HPDE6-E6E7 (cell line): ENCODE measurements at regions not wholly inside any gene's neighbourhood (a gene's known extent, or its start where the extent isn't known, plus 50 kb on each side); places are given as distances from the start of the nearest gene placed in this dataset.
"Not testable (repeated sequence)": the region's sequence is repeated elsewhere in the genome, so short reads cannot be mapped to it uniquely, and the experiment has no call there.

Source experiments
- DNase-seq: peaks from one replicate; pipeline ENCODE4 v3.0.0; 2011; ENCODE audit warnings: missing footprints; ENCODE audit errors: extremely low spot score

GRCh38 chr6:16040628-16040974 is 88.3 kb upstream of the MYLIP start:
- no peak for DNase-seq

DNA sequence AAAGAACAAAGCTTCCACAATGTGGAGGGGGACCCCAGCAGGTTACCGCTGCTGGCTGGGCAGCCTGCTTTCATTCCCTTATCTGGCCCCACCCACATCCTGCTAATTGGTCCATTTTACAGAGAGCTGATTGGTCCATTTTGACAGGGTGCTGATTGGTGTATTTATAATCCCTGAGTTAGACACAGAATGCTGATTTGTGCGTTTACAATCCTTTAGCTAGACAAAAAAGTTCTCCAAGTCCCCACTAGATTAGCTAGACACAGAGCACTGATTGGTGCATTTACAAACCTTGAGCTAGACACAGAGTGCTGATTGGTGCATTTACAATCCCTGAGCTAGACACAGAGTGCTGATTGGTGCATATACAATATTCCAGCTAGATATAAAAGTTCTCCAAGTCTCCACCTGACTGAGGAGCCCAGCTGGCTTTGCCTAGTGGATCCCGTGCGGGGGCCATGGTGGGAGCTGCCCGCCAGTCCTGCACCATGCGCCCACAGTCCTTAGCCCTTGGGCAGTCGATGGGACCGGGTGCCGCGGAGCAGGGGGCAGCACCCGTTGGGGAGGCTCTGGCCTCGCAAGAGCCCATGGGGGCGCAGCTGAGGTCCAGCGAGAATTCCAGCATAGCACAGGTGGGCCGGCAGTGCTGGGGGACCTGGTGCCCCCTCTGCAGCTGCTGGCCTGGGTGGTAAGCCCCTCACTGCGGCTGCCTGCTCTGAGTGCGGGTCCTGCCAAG is 88.8 kb upstream of the MYLIP start:
- not testable (repeated sequence) for DNase-seq

DNA sequence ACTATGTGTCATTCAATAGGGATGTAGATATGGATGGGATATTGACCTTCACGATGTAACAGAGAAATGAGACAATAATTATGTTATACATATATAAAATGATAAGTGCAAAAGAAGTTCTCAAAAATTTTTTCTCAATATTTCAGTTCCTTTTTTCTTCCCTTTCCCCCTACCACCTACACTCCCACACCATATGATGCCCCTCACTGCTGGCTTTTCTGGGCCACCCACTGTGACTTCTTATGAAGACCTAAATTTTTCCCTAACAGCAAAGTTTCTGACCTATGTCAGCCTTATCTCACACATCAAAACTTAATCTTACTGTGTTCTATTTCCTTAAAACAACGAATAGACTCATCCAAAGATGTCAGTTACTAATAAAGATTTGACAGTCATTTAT is 89.9 kb upstream of the MYLIP start:
- no peak for DNase-seq

- no peak for DNase-seq
Observed at GRCh38 chr6:16035488-16036080, 93.3 kb upstream of the MYLIP start.

DNA sequence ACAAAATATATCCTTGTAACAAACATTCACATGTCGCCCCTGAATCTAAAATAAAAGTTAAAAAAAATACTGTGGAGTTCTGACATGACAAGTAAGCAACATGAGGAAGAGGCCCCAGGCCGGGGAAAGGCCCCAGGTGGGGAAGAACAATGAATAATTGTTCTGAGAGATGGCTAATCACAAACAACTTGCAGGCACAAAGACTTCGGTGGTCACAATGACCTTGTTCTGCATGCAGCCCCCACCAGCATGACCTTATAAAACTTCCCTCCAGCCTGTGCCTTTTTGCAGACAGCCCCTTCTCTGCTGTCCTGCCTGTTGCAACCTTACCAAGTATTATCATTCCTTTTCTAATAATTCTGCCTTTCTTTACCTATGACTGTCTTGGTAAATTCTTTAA is 95.7 kb upstream of the MYLIP start:
- no peak for DNase-seq

- DNase-seq = no peak
Observed at GRCh38 chr6:16031278-16031981, 97.5 kb upstream of the MYLIP start.

- DNase-seq = no peak
Observed at GRCh38 chr6:16028966-16029365, 99.9 kb upstream of the MYLIP start.

GRCh38 chr6:16020259-16020658 is 108.6 kb upstream of the MYLIP start:
- DNase-seq = no peak

DNA sequence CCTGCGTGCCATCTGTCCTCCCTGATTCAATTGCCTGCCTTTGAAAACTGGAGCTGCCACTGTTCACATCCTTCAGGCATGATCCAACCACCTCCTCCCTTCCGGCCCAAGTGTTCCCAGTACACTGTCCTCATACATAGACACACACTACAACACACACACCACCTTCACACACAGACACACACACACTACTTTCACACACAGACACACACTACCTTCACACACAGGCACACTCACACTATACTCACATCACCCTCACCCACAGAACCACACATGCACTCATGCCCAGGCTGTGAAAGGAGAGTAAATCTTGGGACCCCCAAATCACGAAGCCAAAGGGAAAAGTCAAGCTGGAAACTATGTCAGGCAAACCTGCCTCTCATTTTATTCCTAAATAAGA is 109.4 kb upstream of the MYLIP start:
- no peak for DNase-seq

DNA sequence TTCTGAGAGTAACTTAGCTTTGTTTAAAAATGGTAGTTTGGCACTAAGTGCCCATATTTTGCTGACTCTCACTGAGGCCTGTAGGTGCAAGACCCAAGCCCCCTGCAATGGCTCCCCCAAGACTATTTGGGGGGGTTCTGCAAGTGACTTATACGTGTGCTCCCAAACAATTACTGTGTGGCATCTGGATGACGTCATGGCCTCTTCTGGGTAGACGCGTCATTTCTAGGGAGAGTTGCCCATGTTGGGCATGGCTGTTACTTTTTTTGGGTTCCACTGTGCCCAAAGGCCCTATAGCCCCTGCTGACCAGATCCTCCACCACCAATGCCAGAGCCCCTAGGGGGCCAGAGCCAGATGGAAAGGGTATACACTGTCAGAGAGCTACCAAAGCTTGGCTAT is 110.3 kb upstream of the MYLIP start:
- DNase-seq = no peak

- not testable (repeated sequence) for DNase-seq
Observed at GRCh38 chr6:16014325-16014724, 114.6 kb upstream of the MYLIP start.

GRCh38 chr6:16007146-16007545 is 121.7 kb upstream of the MYLIP start:
- DNase-seq = no peak

- no peak for DNase-seq
Observed at GRCh38 chr6:16006681-16007080, 122.2 kb upstream of the MYLIP start.

DNA sequence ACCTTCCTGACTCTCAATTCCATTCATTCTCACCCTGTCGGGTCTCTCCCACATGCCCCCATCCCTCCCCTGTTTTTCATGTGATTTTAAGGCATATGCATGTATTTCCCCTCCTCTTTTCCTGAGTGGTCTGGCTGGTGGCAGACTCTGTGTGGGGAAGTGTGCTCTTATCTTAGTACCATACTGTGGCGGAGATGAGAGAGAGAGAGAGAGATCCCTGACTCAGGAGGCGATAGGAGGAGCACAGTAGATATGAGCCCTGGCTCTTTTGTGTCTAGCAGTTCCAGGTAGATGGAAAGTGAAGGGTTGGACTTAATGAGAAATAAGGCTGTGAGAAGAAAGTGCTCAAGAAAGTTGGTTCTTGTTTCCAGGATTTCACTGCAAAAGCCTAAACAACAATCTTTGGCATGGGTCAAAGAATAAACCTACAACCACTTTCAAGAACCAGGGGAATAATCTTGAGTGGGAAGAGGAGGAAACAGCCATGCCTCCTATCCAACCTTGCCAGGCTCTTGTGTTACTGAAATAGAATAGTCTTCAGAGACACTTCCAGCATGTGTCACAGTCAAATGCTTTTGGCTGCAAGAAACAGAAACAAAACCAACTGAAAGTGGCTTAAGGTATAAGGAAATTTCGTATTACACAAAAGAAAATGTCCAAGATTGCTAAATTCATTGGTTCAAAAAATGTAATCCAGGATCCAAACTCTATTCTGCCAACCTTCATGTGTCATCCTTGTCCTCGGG is 123.8 kb upstream of the MYLIP start:
- DNase-seq = no peak

DNA sequence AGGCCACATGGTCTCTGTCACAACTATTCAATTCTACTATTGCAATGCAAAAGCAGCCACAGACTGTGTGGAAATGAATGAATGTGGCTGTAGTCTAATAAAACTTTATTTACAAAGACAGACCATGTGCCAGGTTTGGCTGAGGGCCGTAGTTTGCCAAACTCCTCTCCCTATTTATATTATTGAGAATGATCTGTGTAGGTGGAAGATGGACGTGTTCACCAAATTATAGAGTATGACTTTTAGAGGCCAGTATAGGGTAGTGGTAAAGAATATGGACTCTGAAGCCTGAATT is 125.7 kb upstream of the MYLIP start:
- DNase-seq = no peak

GRCh38 chr6:16002332-16003196 is 126.3 kb upstream of the MYLIP start:
- DNase-seq = no peak

GRCh38 chr6:16001158-16001557 is 127.7 kb upstream of the MYLIP start:
- no peak for DNase-seq

DNA sequence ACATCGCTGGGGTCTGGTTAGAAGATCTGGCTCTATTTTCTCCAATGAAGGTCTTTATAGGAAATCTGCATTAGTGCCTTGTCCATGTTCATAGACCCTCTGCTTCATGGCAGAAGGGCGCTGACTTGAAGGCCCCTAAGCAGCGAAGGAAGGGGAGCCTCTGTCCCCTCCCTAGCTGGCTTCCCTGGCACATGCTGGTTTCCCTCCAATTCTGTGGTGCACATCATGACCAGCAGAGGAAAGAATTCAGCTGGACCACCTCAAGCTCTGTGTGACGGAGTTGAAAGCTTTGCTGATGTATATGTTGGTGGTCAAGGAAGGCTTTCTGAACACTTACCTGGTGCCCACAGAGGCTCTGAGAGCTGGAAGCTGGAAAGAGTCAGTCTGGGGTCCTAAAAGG is 129.7 kb upstream of the MYLIP start:
- no peak for DNase-seq

DNA sequence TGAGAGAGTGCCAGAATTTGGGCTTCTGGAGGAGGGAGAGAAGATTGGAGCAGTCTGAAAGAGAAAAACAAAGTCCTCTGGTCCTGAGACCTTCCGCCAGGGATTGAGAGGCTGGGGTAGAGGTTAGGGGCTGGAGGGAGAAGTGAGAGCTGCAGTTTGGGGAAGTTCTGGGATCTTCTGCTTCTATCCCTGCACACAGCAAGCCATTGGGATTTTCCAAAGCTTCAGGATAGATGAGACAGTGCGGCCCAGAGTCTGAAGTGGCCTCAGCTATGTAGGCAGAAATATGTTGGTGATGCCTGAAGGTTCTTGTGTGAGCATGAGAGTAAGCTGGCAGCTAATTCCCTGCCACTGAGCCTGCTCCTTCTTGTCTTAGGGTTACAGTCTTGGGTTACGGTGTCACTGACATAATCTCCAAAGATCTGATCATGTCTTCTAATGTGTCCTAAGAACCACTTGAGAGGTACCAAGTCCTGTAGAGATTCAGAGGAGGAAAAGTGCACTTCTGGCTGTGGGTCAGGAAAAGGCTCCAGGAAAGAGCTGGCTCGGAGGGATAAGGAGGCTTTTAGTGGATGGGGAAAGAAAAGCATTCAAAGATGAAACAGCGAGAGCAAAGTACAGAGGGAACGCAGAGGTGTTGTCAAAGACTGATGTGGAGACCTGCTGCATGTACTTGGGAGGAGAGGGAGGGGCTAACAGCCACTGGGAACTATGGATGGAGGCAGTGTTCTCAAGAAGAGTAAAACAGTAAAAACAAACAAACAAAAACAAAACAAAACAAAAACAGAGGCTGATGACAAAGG is 131.1 kb upstream of the MYLIP start:
- DNase-seq = no peak

DNA sequence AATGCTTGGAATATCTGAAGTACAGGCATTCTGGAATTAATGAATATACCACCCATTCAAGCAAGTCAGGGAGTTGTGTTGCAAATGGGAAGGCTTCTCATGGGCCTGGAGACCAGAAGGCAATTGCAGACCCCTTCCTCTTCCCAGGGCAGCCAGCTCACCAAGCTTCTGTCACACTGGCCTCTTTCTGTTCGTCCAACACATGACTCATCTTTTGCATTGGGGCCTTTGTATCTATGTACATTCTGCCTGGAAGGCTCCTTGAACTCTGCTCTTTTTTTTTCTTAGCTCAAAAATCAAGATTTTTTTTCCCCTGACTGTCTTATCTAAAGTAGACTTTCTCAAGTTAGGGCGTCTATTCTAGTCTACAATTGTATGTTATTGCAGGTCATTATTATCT is 132.9 kb upstream of the MYLIP start:
- no peak for DNase-seq

DNA sequence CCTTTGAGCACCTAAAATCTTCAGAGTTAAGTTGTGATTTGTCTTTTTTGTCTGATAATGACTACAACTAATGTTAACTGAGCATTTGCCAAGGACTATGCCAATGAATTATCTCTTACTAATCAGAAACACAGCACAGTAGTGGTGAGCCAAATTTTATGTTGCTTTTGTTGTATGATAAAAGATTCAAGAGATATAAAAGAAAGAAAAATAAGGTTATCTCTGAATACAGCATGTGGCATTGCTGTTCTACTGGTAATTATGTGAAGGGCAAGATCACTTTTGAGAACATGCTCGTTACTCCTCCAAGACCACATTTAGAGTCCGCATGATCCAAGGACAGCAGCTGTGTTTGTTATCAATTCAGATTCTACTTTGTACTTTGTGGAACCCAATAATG is 133.4 kb upstream of the MYLIP start:
- DNase-seq = no peak
